RWPE2 (cell line): ENCODE measurements at regions not wholly inside any gene's neighbourhood (a gene's known extent, or its start where the extent isn't known, plus 50 kb on each side); places are given as distances from the start of the nearest gene placed in this dataset.
A peak's percentile ranks its signal among the peaks of the same experiment; 100 is the strongest.

Experiments used
- ATAC-seq: fragments of 200-7000 bp; cut with Tn5 transposase; 3 replicates; pipeline ENCODE4 v1.9.1; 2021; ENCODE audit warnings: low read depth
- DNase-seq: peaks from one replicate; pipeline ENCODE4 v3.0.0-alpha.2; 2020; ENCODE audit warnings: low spot score
- H3K27ac ChIP-seq: fragments of 450-650 bp; 2 replicates; pipeline ENCODE4 v1.5.1; 2017; ENCODE audit warnings: mild to moderate bottlenecking; ENCODE audit not compliant: poor library complexity, severe bottlenecking
- H3K27me3 ChIP-seq: fragments of 250-450 bp; sonication (Bioruptor Pico); 2 replicates; pipeline ENCODE4 v1.5.1; 2021; ENCODE audit warnings: mild to moderate bottlenecking, moderate library complexity; ENCODE audit not compliant: insufficient read depth, poor library complexity, severe bottlenecking
- H3K36me3 ChIP-seq: fragments of 250-450 bp; sonication (Bioruptor Pico); 2 replicates; pipeline ENCODE4 v1.5.1; 2020; ENCODE audit warnings: low read depth, mild to moderate bottlenecking, moderate library complexity
- H3K4me1 ChIP-seq: fragments of 250-450 bp; sonication (Bioruptor Pico); 2 replicates; pipeline ENCODE4 v1.5.1; 2021; ENCODE audit warnings: mild to moderate bottlenecking, moderate library complexity; ENCODE audit not compliant: insufficient read depth, poor library complexity, severe bottlenecking
- H3K4me3 ChIP-seq: fragments of 250-450 bp; sonication (Bioruptor Pico); 2 replicates; pipeline ENCODE4 v1.5.1; 2021; ENCODE audit warnings: mild to moderate bottlenecking, moderate library complexity; ENCODE audit not compliant: severe bottlenecking
- H3K9me3 ChIP-seq: fragments of 250-450 bp; sonication (Bioruptor Pico); 2 replicates; pipeline ENCODE4 v1.5.1; 2021; ENCODE audit warnings: mild to moderate bottlenecking, moderate library complexity; ENCODE audit not compliant: severe bottlenecking
- CTCF ChIP-seq: fragments of 450-650 bp; IDR thresholded peaks from one replicate; pipeline ENCODE4 v1.5.1; 2017; ENCODE audit warnings: mild to moderate bottlenecking, moderate library complexity; ENCODE audit not compliant: poor library complexity, severe bottlenecking

GRCh38 chr18:41331661-41332060 lies 623.4 kb upstream of the PIK3C3 start:
- DNase-seq, result no peak
- TF ChIP-seq CTCF, result no peak
- Histone ChIP-seq H3K4me1 (no peaks in the 10 kb centered on the region), H3K27ac (no peak overlapping the region), H3K27me3 (no peaks in the 10 kb centered on the region), H3K9me3 (no peaks in the 10 kb centered on the region), H3K4me3 (no peak overlapping the region), H3K36me3 (no peaks in the 10 kb centered on the region)
- ATAC-seq, result no peak

DNA sequence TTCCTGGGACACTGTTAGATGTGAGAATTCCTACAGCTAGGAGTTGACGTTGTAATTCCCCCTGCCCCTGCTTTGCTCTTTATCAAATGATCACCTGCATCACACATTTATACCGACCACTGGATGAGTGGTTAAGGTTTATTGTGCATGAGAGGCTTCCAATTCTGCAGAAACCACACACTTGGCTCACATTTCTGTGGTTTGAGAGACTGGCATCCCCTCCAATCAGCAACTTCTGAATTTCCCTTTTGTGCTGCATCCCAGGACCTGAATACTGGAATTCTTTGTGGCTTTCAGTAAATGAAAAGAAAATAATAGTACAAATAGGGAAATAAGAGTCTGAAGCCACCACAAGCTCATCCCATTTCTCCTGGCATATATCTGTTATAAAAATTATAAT lies 628.7 kb upstream of the PIK3C3 start:
- DNase-seq (no peak), ATAC-seq (no peak)
- no peaks in the 10 kb centered on the region for H3K27me3 ChIP-seq
- H3K4me1 ChIP-seq, result peaks cover 31% of the 10 kb centered on the region
- TF ChIP-seq CTCF, result no peak
- H3K9me3 ChIP-seq, result no peaks in the 10 kb centered on the region
- H3K27ac ChIP-seq, result no peak overlapping the region
- no peaks in the 10 kb centered on the region for H3K36me3 ChIP-seq
- H3K4me3 ChIP-seq, result no peak overlapping the region

GRCh38 chr18:41324934-41325333 lies 630.1 kb upstream of the PIK3C3 start:
- Histone ChIP-seq H3K4me3 (no peak overlapping the region), H3K27ac (peak overlapping the region; percentile 91), H3K4me1 (peaks cover 32% of the 10 kb centered on the region), H3K36me3 (no peaks in the 10 kb centered on the region), H3K9me3 (no peaks in the 10 kb centered on the region), H3K27me3 (no peaks in the 10 kb centered on the region)
- DNase-seq (peak; percentile 51), ATAC-seq (peak; percentile 83)
- no peak for TF ChIP-seq CTCF

DNA sequence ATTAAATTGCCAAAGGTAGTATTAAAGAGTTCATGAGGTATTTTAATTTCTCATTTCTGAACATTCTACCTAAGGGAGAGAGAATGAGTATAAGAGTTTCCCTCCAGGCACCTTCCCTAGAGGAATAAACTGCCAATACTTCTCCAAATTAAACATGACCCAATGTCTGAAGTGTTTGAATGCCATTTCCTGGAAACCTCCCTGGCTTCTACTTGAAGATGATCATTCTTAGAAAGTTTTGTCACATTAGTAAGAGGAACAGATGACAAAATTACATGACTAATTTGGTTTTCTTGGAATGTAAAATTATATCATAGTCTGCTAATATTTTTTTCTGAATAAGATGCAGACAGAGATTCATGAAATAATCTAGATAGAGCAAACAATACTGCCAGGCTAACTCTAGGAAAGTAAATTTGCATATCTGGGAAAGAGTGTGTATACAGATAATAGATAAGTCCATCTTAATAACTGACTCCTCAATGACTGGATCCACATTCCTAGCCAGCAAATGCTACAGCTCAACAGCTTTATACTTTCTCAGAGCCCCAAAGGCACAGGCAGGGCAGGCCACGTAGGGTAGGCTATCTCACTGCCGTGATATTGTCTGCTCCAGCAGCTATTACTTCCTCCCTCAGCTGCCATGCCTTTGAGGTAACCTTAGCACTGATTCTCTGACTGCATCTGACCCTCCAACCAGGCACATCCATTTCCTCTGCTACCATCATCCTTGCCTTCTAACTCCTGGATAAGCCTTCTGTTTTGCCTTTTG lies 630.8 kb upstream of the PIK3C3 start:
- ATAC-seq (peak; percentile 54), DNase-seq (no peak)
- no peaks in the 10 kb centered on the region for H3K36me3 ChIP-seq
- no peaks in the 10 kb centered on the region for H3K27me3 ChIP-seq
- H3K4me3 ChIP-seq, result no peak overlapping the region
- no peaks in the 10 kb centered on the region for H3K9me3 ChIP-seq
- TF ChIP-seq CTCF, result no peak
- peaks cover 34% of the 10 kb centered on the region for H3K4me1 ChIP-seq
- peak overlapping the region; percentile 91 for H3K27ac ChIP-seq

DNA sequence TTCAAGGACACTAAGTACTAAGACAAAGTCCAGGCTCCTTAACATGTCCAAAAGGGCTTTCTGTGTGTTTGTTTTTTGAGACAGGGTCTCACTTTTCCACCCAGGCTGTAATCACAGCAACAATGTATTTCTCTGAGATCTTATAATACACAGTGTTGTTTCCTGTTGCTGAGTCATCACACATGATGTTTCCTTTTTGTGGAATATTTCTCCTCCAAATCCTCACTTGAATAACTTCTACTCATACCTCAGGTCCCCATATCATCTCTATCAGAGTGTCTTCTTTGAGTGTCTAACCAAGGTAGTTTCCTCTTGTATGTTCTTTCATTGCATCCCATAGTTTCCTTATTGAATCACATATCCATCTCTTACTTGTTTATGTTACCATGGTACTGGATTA lies 632.0 kb upstream of the PIK3C3 start:
- Histone ChIP-seq H3K27ac (peak overlapping the region; percentile 91), H3K4me1 (peaks cover 34% of the 10 kb centered on the region), H3K4me3 (no peak overlapping the region), H3K9me3 (no peaks in the 10 kb centered on the region), H3K27me3 (no peaks in the 10 kb centered on the region), H3K36me3 (no peaks in the 10 kb centered on the region)
- no peak for TF ChIP-seq CTCF
- no peak for DNase-seq
- no peak; the same call in 2 of the 3 replicates for ATAC-seq
